ENCODE measurements at regions not wholly inside any gene's neighbourhood (a gene's known extent, or its start where the extent isn't known, plus 50 kb on each side); places are given as distances from the start of the nearest gene placed in this dataset.

DNA sequence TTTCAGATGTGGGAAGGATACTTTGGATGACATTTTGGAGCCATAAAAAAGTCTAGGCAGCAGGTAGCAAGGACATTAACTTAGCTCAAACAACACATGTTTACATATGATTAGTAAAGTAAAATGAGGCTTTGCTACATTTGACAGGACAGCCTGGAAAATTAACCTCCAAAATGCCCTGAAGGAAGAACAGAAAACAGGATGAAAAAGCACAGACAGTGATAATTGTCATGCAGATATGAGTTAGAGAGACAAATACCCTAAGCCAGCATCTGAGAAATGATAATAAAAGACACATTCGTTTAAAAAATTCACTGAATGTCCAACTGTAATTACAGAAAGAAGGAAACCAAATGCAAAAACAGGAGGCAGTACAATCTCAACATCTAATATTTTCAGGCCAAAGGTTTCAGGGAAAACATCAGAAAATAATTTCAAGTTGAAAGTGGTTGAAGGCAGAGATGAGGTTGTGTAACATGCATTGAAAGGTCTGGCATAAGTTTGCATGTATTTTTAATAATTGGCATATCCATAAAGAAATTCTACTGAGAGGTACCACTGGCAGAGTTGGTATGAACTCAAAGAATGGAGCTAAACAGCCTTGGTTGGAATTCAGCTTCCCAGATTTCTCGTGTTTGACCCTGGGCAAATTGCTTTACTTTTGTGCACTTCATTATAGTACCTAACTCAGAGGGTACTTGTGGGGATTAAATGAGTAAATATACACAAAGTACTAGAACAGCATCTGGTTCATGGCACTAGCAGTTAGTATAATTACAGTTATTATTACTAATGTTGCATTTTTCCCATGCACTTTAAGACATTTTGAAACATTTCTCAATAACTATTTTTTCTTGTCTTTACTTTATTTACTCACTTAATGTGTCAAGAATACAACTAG is 54.4 kb upstream of the MAP9 start:
- no peak overlapping the region for H3K4me3 ChIP-seq (ENCODE audit: low read depth, low read length, poor library complexity, severe bottlenecking)
- no peak overlapping the region for H3K9ac ChIP-seq (ENCODE audit: low read length)

DNA sequence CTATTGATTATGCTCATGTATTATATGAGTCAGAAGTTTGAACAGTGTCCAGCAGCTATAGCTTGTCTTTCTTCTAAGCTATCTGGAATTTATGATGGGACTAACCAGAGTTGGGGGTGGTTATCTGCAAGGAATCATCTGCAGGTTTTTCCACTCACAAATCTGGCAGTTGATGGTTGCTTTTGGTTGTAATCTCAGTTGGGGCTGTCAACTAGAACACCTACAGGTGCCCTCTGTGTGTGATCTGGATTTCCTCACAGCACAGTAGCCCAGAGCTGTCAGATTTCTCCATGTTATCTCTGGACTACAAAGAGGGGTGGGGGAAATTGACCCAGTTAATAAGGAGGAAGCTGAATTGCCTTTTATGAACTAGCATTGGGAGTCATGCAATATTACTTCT is 51.4 kb upstream of the MAP9 start:
- H3K4me1 ChIP-seq (ENCODE audit: insufficient read depth, low read length, severe bottlenecking): no peaks in the 10 kb centered on the region
- no peaks in the 10 kb centered on the region for H3K79me2 ChIP-seq (ENCODE audit: insufficient read depth, low read length)
- H3K9me3 ChIP-seq (ENCODE audit: low read length): no peaks in the 10 kb centered on the region
- H3F3A ChIP-seq (ENCODE audit: insufficient read depth, low read length): no peaks in the 10 kb centered on the region
- H2AFZ ChIP-seq (ENCODE audit: low read length): no peak overlapping the region
- H4K20me1 ChIP-seq (ENCODE audit: insufficient read depth, low read length): no peaks in the 10 kb centered on the region
- no peak for TF ChIP-seq EZH2 (IDR thresholded peaks at IDR 0.05; ENCODE audit: borderline replicate concordance, low read length)
- TF ChIP-seq, protein P1, sequence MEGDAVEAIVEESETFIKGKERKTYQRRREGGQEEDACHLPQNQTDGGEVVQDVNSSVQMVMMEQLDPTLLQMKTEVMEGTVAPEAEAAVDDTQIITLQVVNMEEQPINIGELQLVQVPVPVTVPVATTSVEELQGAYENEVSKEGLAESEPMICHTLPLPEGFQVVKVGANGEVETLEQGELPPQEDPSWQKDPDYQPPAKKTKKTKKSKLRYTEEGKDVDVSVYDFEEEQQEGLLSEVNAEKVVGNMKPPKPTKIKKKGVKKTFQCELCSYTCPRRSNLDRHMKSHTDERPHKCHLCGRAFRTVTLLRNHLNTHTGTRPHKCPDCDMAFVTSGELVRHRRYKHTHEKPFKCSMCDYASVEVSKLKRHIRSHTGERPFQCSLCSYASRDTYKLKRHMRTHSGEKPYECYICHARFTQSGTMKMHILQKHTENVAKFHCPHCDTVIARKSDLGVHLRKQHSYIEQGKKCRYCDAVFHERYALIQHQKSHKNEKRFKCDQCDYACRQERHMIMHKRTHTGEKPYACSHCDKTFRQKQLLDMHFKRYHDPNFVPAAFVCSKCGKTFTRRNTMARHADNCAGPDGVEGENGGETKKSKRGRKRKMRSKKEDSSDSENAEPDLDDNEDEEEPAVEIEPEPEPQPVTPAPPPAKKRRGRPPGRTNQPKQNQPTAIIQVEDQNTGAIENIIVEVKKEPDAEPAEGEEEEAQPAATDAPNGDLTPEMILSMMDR (IDR thresholded peaks at IDR 0.05; ENCODE audit: low read length): no peak
- H3K4me3 ChIP-seq (ENCODE audit: low read depth, low read length, poor library complexity, severe bottlenecking): no peak overlapping the region
- H3K27ac ChIP-seq (ENCODE audit: low read depth, low read length, poor library complexity, severe bottlenecking): no peak overlapping the region
- no peaks in the 10 kb centered on the region for H3K9me2 ChIP-seq (ENCODE audit: low read depth, low read length)
- no peaks in the 10 kb centered on the region for H3K27me3 ChIP-seq (ENCODE audit: insufficient read depth, low read length)
- no peak overlapping the region for H3K9ac ChIP-seq (ENCODE audit: low read length)
- H3K36me3 ChIP-seq (ENCODE audit: insufficient read depth, low read length): no peaks in the 10 kb centered on the region
- no peak overlapping the region for H3K4me2 ChIP-seq (ENCODE audit: low read length)

More for the DNA sequence above, 54.4 kb upstream of the MAP9 start:
- no peak overlapping the region for H2AFZ ChIP-seq (ENCODE audit: low read length)
- H3F3A ChIP-seq (ENCODE audit: insufficient read depth, low read length): no peaks in the 10 kb centered on the region
- H4K20me1 ChIP-seq (ENCODE audit: insufficient read depth, low read length): no peaks in the 10 kb centered on the region
- TF ChIP-seq, protein P1 (IDR thresholded peaks at IDR 0.05; ENCODE audit: low read length): no peak
- no peak for TF ChIP-seq EZH2 (IDR thresholded peaks at IDR 0.05; ENCODE audit: borderline replicate concordance, low read length)
- no peaks in the 10 kb centered on the region for H3K79me2 ChIP-seq (ENCODE audit: insufficient read depth, low read length)
- no peak overlapping the region for H3K4me2 ChIP-seq (ENCODE audit: low read length)
- H3K4me1 ChIP-seq (ENCODE audit: insufficient read depth, low read length, severe bottlenecking): no peaks in the 10 kb centered on the region
- H3K36me3 ChIP-seq (ENCODE audit: insufficient read depth, low read length): no peaks in the 10 kb centered on the region
- H3K9me3 ChIP-seq (ENCODE audit: low read length): no peaks in the 10 kb centered on the region
- no peak overlapping the region for H3K27ac ChIP-seq (ENCODE audit: low read depth, low read length, poor library complexity, severe bottlenecking)
- H3K9me2 ChIP-seq (ENCODE audit: low read depth, low read length): no peaks in the 10 kb centered on the region
- H3K27me3 ChIP-seq (ENCODE audit: insufficient read depth, low read length): no peaks in the 10 kb centered on the region

DNA sequence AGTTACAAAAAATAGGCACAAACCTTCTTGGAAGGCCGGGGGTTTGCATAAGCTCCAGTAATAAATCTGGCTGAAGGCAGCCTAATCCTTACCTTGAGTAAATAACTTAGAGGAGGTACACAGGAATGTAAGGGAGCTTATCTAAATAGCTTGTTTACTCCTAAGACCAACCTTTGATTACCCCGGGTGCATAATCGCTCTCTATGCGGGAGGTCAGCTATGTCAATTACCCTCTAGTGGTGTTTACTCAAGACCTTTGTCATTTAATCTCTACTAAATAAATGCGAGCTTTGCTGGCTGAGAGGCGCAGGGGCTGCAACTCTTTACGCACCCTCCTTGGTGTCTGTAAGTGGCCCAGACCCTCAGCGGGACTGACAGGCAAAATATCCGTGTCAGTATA is 50.2 kb upstream of the MAP9 start:
- no peak overlapping the region for H2AFZ ChIP-seq (ENCODE audit: low read length)
- H3K79me2 ChIP-seq (ENCODE audit: insufficient read depth, low read length): no peaks in the 10 kb centered on the region
- H3K27me3 ChIP-seq (ENCODE audit: insufficient read depth, low read length): no peaks in the 10 kb centered on the region
- no peak overlapping the region for H3K4me2 ChIP-seq (ENCODE audit: low read length)
- no peak overlapping the region for H3K9ac ChIP-seq (ENCODE audit: low read length)
- no peak overlapping the region for H3K27ac ChIP-seq (ENCODE audit: low read depth, low read length, poor library complexity, severe bottlenecking)
- no peaks in the 10 kb centered on the region for H3K9me3 ChIP-seq (ENCODE audit: low read length)
- no peaks in the 10 kb centered on the region for H3K9me2 ChIP-seq (ENCODE audit: low read depth, low read length)
- no peak overlapping the region for H3K4me3 ChIP-seq (ENCODE audit: low read depth, low read length, poor library complexity, severe bottlenecking)
- H3K36me3 ChIP-seq (ENCODE audit: insufficient read depth, low read length): no peaks in the 10 kb centered on the region
- no peaks in the 10 kb centered on the region for H3K4me1 ChIP-seq (ENCODE audit: insufficient read depth, low read length, severe bottlenecking)
- no peaks in the 10 kb centered on the region for H4K20me1 ChIP-seq (ENCODE audit: insufficient read depth, low read length)
- TF ChIP-seq, protein P1 (IDR thresholded peaks at IDR 0.05; ENCODE audit: low read length): no peak
- no peak for TF ChIP-seq EZH2 (IDR thresholded peaks at IDR 0.05; ENCODE audit: borderline replicate concordance, low read length)
- H3F3A ChIP-seq (ENCODE audit: insufficient read depth, low read length): no peaks in the 10 kb centered on the region

Measured in OCI-LY1 (cell line).